ENCODE measurements at regions not wholly inside any gene's neighbourhood (a gene's known extent, or its start where the extent isn't known, plus 50 kb on each side); places are given as distances from the start of the nearest gene placed in this dataset.

- no peak for DNase-seq (ENCODE audit: low spot score)
Measured at GRCh38 chr5:53331463-53331862, 149.0 kb upstream of the FST start.

- DNase-seq (ENCODE audit: low spot score) = no peak
Measured at GRCh38 chr5:53333160-53333559, 147.3 kb upstream of the FST start.

GRCh38 chr5:53334431-53334941, 145.9 kb upstream of the FST start:
- no peak for DNase-seq (ENCODE audit: low spot score)

GRCh38 chr5:53335115-53335514, 145.3 kb upstream of the FST start:
- DNase-seq (ENCODE audit: low spot score) = no peak

GRCh38 chr5:53337827-53338226, 142.6 kb upstream of the FST start:
- no peak for DNase-seq (ENCODE audit: low spot score)

- no peak for DNase-seq (ENCODE audit: low spot score)
Measured at GRCh38 chr5:53338971-53339370, 141.5 kb upstream of the FST start.

GRCh38 chr5:53339962-53340540, 140.4 kb upstream of the FST start:
- no peak for DNase-seq (ENCODE audit: low spot score)

GRCh38 chr5:53340956-53341750, 139.3 kb upstream of the FST start:
- no peak for DNase-seq (ENCODE audit: low spot score)

- DNase-seq (ENCODE audit: low spot score) = no peak
Measured at GRCh38 chr5:53342236-53342635, 138.2 kb upstream of the FST start.

GRCh38 chr5:53343187-53343586, 137.2 kb upstream of the FST start:
- DNase-seq (ENCODE audit: low spot score) = no peak

GRCh38 chr5:53350368-53350767, 130.1 kb upstream of the FST start:
- no peak for DNase-seq (ENCODE audit: low spot score)

GRCh38 chr5:53350991-53351770, 129.2 kb upstream of the FST start:
- DNase-seq (ENCODE audit: low spot score) = no peak

GRCh38 chr5:53355316-53355715, 125.1 kb upstream of the FST start:
- no peak for DNase-seq (ENCODE audit: low spot score)

GRCh38 chr5:53355931-53356330, 124.5 kb upstream of the FST start:
- no peak for DNase-seq (ENCODE audit: low spot score)

GRCh38 chr5:53357439-53357838, 123.0 kb upstream of the FST start:
- DNase-seq (ENCODE audit: low spot score) = no peak

GRCh38 chr5:53358794-53359193, 121.6 kb upstream of the FST start:
- no peak for DNase-seq (ENCODE audit: low spot score)

GRCh38 chr5:53359916-53360517, 120.4 kb upstream of the FST start:
- no peak for DNase-seq (ENCODE audit: low spot score)

GRCh38 chr5:53360811-53361210, 119.6 kb upstream of the FST start:
- no peak for DNase-seq (ENCODE audit: low spot score)

- no peak for DNase-seq (ENCODE audit: low spot score)
Measured at GRCh38 chr5:53361708-53362107, 118.7 kb upstream of the FST start.

- DNase-seq (ENCODE audit: low spot score) = no peak
Measured at GRCh38 chr5:53362521-53362941, 117.9 kb upstream of the FST start.

GRCh38 chr5:53364061-53364460, 116.4 kb upstream of the FST start:
- no peak for DNase-seq (ENCODE audit: low spot score)

GRCh38 chr5:53366245-53366644, 114.2 kb upstream of the FST start:
- no peak for DNase-seq (ENCODE audit: low spot score)
